A549 (cell line): ENCODE measurements at regions not wholly inside any gene's neighbourhood (a gene's known extent, or its start where the extent isn't known, plus 50 kb on each side); places are given as distances from the start of the nearest gene placed in this dataset.

Experiments
- ATAC-seq, 2 experiments: fragments of 200-7000 bp in 1 of 2; fragments of >200 bp in 1 of 2; cut with Nextera tagmentation in 1 of 2; cut with Tn5 transposase in 1 of 2; 3 replicates each; pipeline versions ENCODE4 v1.8.0 to v1.9.1; 2018 to 2020; ENCODE audit warnings: mild to moderate bottlenecking in 1 of 2, moderate library complexity in 1 of 2
- CTCF ChIA-PET: fragments of 300-600 bp; sonication (Branson Sonifier 250); formaldehyde crosslinking; extraction: SDS; loops from one replicate; lab custom pipeline; 2021; ENCODE audit warnings: antibody characterized with exemption, inconsistent platforms; lab: Yijun Ruan, JAX
- POLR2A ChIA-PET: fragments of 350-600 bp; formaldehyde crosslinking; extraction: SDS; loops from one replicate; lab custom pipeline; 2021; ENCODE audit warnings: antibody characterized with exemption, inconsistent platforms; lab: Yijun Ruan, JAX
- DNase-seq, 2 experiments: peaks; one replicate each; pipeline versions ENCODE4 v3.0.0 to v3.0.0-alpha.2; 2011 to 2016; ENCODE audit warnings: low read depth in 1 of 2, low spot score in 1 of 2
- FAIRE-seq: peaks from 2 replicates; lab custom pipeline; 2011; peaks lifted over from hg19 to GRCh38; lab: Jason Lieb, UNC
- H3K27ac ChIP-seq, 2 experiments: fragments of >200 bp; sonication (Bioruptor Twin); formaldehyde crosslinking; 3 replicates each; pipeline ENCODE4 v1.5.1; 2016 to 2017
- H3K4me1 ChIP-seq: fragments of >200 bp; sonication (Bioruptor Twin); formaldehyde crosslinking; 3 replicates; pipeline ENCODE4 v1.6.1; 2016
- H3K4me2 ChIP-seq: fragments of >200 bp; sonication (Bioruptor Twin); formaldehyde crosslinking; 3 replicates; pipeline ENCODE4 v1.6.1; 2016
- H3K4me3 ChIP-seq: fragments of >200 bp; sonication (Bioruptor Twin); formaldehyde crosslinking; 3 replicates; pipeline ENCODE4 v1.5.1; 2016
- H3K9me3 ChIP-seq: fragments of >200 bp; sonication (Bioruptor Twin); formaldehyde crosslinking; 3 replicates; pipeline ENCODE4 v1.6.1; 2016
- ATOH8 ChIP-seq: fragments of 250-450 bp; sonication (Bioruptor Pico); IDR thresholded peaks from 2 replicates; pipeline ENCODE4 v1.5.0; 2020; ENCODE audit warnings: low read depth, mild to moderate bottlenecking, moderate library complexity
- BCL3 ChIP-seq: fragments of >200 bp; sonication (Bioruptor Twin); formaldehyde crosslinking; IDR thresholded peaks from 3 replicates; pipeline ENCODE4 v1.6.1; 2016
- CBX8 ChIP-seq: fragments of 200-600 bp; sonication (generic); IDR thresholded peaks from 2 replicates; pipeline ENCODE4 v1.6.1; 2016
- CHD2 ChIP-seq: fragments of 150-350 bp; IDR thresholded peaks from 2 replicates; pipeline ENCODE4 v1.6.1; 2014; ENCODE audit warnings: low read length; ENCODE audit not compliant: partially characterized antibody
- CHD4 ChIP-seq: fragments of 200-600 bp; sonication (generic); IDR thresholded peaks from 2 replicates; pipeline ENCODE4 v1.6.1; 2016; ENCODE audit warnings: antibody characterized with exemption, mild to moderate bottlenecking, borderline replicate concordance
- EP300 ChIP-seq, 2 experiments: fragments of >200 bp; sonication (Bioruptor Twin); formaldehyde crosslinking; IDR thresholded peaks; 2 replicates in 1 of 2; 3 replicates in 1 of 2; pipeline ENCODE4 v1.6.1; 2016 to 2017
- ESRRA ChIP-seq: fragments of 150-350 bp; IDR thresholded peaks from 2 replicates; pipeline ENCODE4 v1.6.1; 2014; ENCODE audit warnings: mild to moderate bottlenecking, low read length, borderline replicate concordance
- FOXS1 ChIP-seq: fragments of 250-450 bp; sonication (Bioruptor Pico); IDR thresholded peaks from 2 replicates; pipeline ENCODE4 v1.5.0; 2020; ENCODE audit warnings: mild to moderate bottlenecking, moderate library complexity
- GATA3 ChIP-seq: IDR thresholded peaks from 2 replicates; pipeline ENCODE4 v1.6.1; 2012; ENCODE audit warnings: borderline replicate concordance
- HDAC2 ChIP-seq: fragments of 200-600 bp; sonication (generic); IDR thresholded peaks from 2 replicates; pipeline ENCODE4 v1.6.1; 2016
- HES2 ChIP-seq: fragments of >200 bp; sonication (Bioruptor Twin); formaldehyde crosslinking; IDR thresholded peaks from 2 replicates; pipeline ENCODE4 v1.6.1; 2016
- HEYL ChIP-seq: fragments of 250-450 bp; sonication (Bioruptor Pico); IDR thresholded peaks from 2 replicates; pipeline ENCODE4 v1.8.0; 2021; ENCODE audit warnings: mild to moderate bottlenecking, moderate library complexity
- HOXA7 ChIP-seq: fragments of 250-450 bp; sonication (Bioruptor Pico); IDR thresholded peaks from 2 replicates; pipeline ENCODE4 v1.5.0; 2020; ENCODE audit warnings: mild to moderate bottlenecking, moderate library complexity
- HOXB5 ChIP-seq: fragments of 250-450 bp; sonication (Bioruptor Pico); IDR thresholded peaks from 2 replicates; pipeline ENCODE4 v1.5.0; 2020; ENCODE audit warnings: mild to moderate bottlenecking, moderate library complexity
- MAFK ChIP-seq: fragments of 450-650 bp; IDR thresholded peaks from 2 replicates; pipeline ENCODE4 v1.6.1; 2014; ENCODE audit not compliant: partially characterized antibody
- MAX ChIP-seq: IDR thresholded peaks from 2 replicates; pipeline ENCODE4 v1.6.1; 2012
- MAZ ChIP-seq: fragments of 150-350 bp; IDR thresholded peaks from 2 replicates; pipeline ENCODE4 v1.6.1; 2014; ENCODE audit warnings: antibody characterized with exemption, low read depth, low read length, borderline replicate concordance
- MYC ChIP-seq: IDR thresholded peaks from 2 replicates; pipeline ENCODE4 v1.6.1; 2012; ENCODE audit warnings: mild to moderate bottlenecking, inconsistent platforms, low read length, improper control_type of control experiment, borderline replicate concordance
- NFE2L2 ChIP-seq: fragments of 150-350 bp; conservative IDR thresholded peaks from 2 replicates; pipeline ENCODE4 v1.6.1; 2014; ENCODE audit warnings: low read length
- NPAS2 ChIP-seq: fragments of 250-450 bp; sonication (Bioruptor Pico); IDR thresholded peaks from 2 replicates; pipeline ENCODE4 v1.8.0; 2022; ENCODE audit warnings: mild to moderate bottlenecking, moderate library complexity, borderline replicate concordance
- NR3C1 ChIP-seq: fragments of >200 bp; sonication (Bioruptor Twin); formaldehyde crosslinking; IDR thresholded peaks from 3 replicates; pipeline ENCODE4 v1.6.1; 2017
- PBX3 ChIP-seq: IDR thresholded peaks from 2 replicates; pipeline ENCODE4 v1.6.1; 2012
- PHF8 ChIP-seq: fragments of 200-600 bp; sonication (generic); IDR thresholded peaks from 2 replicates; pipeline ENCODE4 v1.6.1; 2016; ENCODE audit warnings: low read depth, mild to moderate bottlenecking, antibody characterized with exemption, moderate library complexity, borderline replicate concordance
- RAD21 ChIP-seq, 2 experiments: fragments of >200 bp in 1 of 2; sonication (Bioruptor Twin) in 1 of 2; formaldehyde crosslinking in 1 of 2; IDR thresholded peaks in 1 of 2; conservative IDR thresholded peaks in 1 of 2; 2 replicates in 1 of 2; 3 replicates in 1 of 2; pipeline ENCODE4 v1.6.1; 2012 to 2018; ENCODE audit warnings: inconsistent platforms in 1 of 2
- REST ChIP-seq: fragments of 200-600 bp; sonication (generic); IDR thresholded peaks from 2 replicates; pipeline ENCODE4 v1.6.1; 2016; ENCODE audit warnings: antibody characterized with exemption, mild to moderate bottlenecking, moderate library complexity
- RNF2 ChIP-seq: fragments of 200-600 bp; sonication (generic); IDR thresholded peaks from 2 replicates; pipeline ENCODE4 v1.6.1; 2016; ENCODE audit warnings: low read depth, mild to moderate bottlenecking, antibody characterized with exemption, moderate library complexity, borderline replicate concordance
- TFCP2L1 ChIP-seq: fragments of 250-450 bp; sonication (Bioruptor Pico); IDR thresholded peaks from 2 replicates; pipeline ENCODE4 v1.5.0; 2021; ENCODE audit warnings: mild to moderate bottlenecking
- ZFP36 ChIP-seq: fragments of 450-650 bp; IDR thresholded peaks from 2 replicates; pipeline ENCODE4 v1.6.1; 2014; ENCODE audit warnings: borderline replicate concordance; ENCODE audit not compliant: partially characterized antibody
- ZNF302 ChIP-seq: fragments of 250-450 bp; sonication (Bioruptor Pico); IDR thresholded peaks from 2 replicates; pipeline ENCODE4 v1.9.0; 2021; ENCODE audit warnings: inconsistent platforms, mild to moderate bottlenecking, moderate library complexity
- WGBS: methylation state at CpG from one replicate; pipeline ENCODE4 v1.1.6; 2017; ENCODE audit errors: missing lambda C conversion rate; 5-methylcytosine and 5-hydroxymethylcytosine counted together

- no peak overlapping the region for H3K27ac ChIP-seq
- POLR2A ChIA-PET = no interaction called here
- FAIRE-seq = no peak
Observed at GRCh38 chr10:2494399-2494798, 572.9 kb upstream of the PFKP start.

GRCh38 chr10:2488446-2489005, 578.8 kb upstream of the PFKP start:
- no peaks in the 10 kb centered on the region for H3K4me1 ChIP-seq
- TF ChIP-seq EP300 (IDR thresholded peaks at IDR 0.05) (no peak), MAX (no peak), FOXS1 (CRISPR knock-in tag) (no peak), MAZ (no peak), CHD4 (no peak), PHF8 (no peak), ESRRA (no peak), RAD21 (conservative IDR thresholded peaks at IDR 0.05 in 1 of 2, IDR thresholded peaks at IDR 0.05 in 1 of 2) (no peak), NFE2L2 (no peak), ZNF302 (CRISPR knock-in tag) (no peak), NR3C1 (no peak), MYC (no peak), MAFK (no peak), HES2 (no peak), HOXB5 (no peak), CBX8 (no peak), HEYL (CRISPR knock-in tag) (no peak), BCL3 (no peak), ATOH8 (CRISPR knock-in tag) (no peak), REST (no peak)
- no peaks in the 10 kb centered on the region for H3K9me3 ChIP-seq
- no peak for FAIRE-seq
- WGBS = 8% methylated on average over 10 of the region's 10 CpGs
- no peak overlapping the region for H3K27ac ChIP-seq
- CTCF ChIA-PET = no interaction called here
- H3K4me2 ChIP-seq = no peak overlapping the region
- no peak for DNase-seq
- POLR2A ChIA-PET = no interaction called here
- H3K4me3 ChIP-seq = no peak overlapping the region
- no peak for ATAC-seq

More at GRCh38 chr10:2494399-2494798, 572.9 kb upstream of the PFKP start:
- ATAC-seq = no peak
- CTCF ChIA-PET = no interaction called here
- WGBS = 22% methylated on average over 6 of the region's 6 CpGs
- H3K4me3 ChIP-seq = no peak overlapping the region
- TF ChIP-seq RNF2 (no peak), ZNF302 (CRISPR knock-in tag) (no peak), HDAC2 (no peak), HOXB5 (no peak), NPAS2 (no peak), ZFP36 (no peak), CHD2 (no peak), MYC (no peak), PBX3 (no peak), TFCP2L1 (CRISPR knock-in tag) (no peak), MAFK (no peak), HEYL (CRISPR knock-in tag) (no peak), EP300 (IDR thresholded peaks at IDR 0.05) (no peak), HOXA7 (CRISPR knock-in tag) (no peak), PHF8 (no peak), GATA3 (no peak)
- H3K4me2 ChIP-seq = no peak overlapping the region
- H3K9me3 ChIP-seq = no peaks in the 10 kb centered on the region
- H3K4me1 ChIP-seq = no peaks in the 10 kb centered on the region
- no peak for DNase-seq
